Left lobe of liver (tissue), 2 donors: ENCODE measurements at regions not wholly inside any gene's neighbourhood (a gene's known extent, or its start where the extent isn't known, plus 50 kb on each side); places are given as distances from the start of the nearest gene placed in this dataset.
A peak's percentile ranks its signal among the peaks of the same experiment; 100 is the strongest.

ENCODE experiments used
- ATAC-seq: fragments of 200-7000 bp; cut with Tn5 transposase; one replicate; pipeline ENCODE4 v1.9.1; 2020; ENCODE audit warnings: mild to moderate bottlenecking, moderate library complexity
- DNase-seq: peaks from one replicate; pipeline ENCODE4 v3.0.0-alpha.2; 2020; ENCODE audit warnings: low spot score
- donor health status: DM: no; HTN: no; CAD: no; lungs with moderate emphysema.
- donor health status: DM: no; HTN: yes; CAD: no.

- DNase-seq (no peak), ATAC-seq (no peak)
These were observed 130.4 kb downstream of the MBL2 start for GRCh38 chr10:52642208-52642607.

GRCh38 chr10:52644373-52645186, 128.0 kb downstream of the MBL2 start:
- ATAC-seq, result peak; percentile 95
- peak; percentile 50 for DNase-seq

GRCh38 chr10:52645187-52645758, 127.3 kb downstream of the MBL2 start:
- ATAC-seq (no peak), DNase-seq (no peak)

- DNase-seq (no peak), ATAC-seq (no peak)
These were observed 123.1 kb downstream of the MBL2 start for GRCh38 chr10:52649511-52649910.

- no peak for DNase-seq
- ATAC-seq, result no peak
These were observed 121.7 kb downstream of the MBL2 start for GRCh38 chr10:52650873-52651272.

- ATAC-seq, result no peak
- DNase-seq, result no peak
These were observed 121.3 kb downstream of the MBL2 start for GRCh38 chr10:52651293-52651692.

GRCh38 chr10:52652431-52653262, 119.9 kb downstream of the MBL2 start:
- DNase-seq (no peak), ATAC-seq (no peak)

- peak; percentile 98 for ATAC-seq
- peak; percentile 46 for DNase-seq
These were observed 119.2 kb downstream of the MBL2 start for GRCh38 chr10:52653263-52653909.

GRCh38 chr10:52654201-52654600, 118.4 kb downstream of the MBL2 start:
- ATAC-seq (no peak), DNase-seq (no peak)

GRCh38 chr10:52658112-52658511, 114.5 kb downstream of the MBL2 start:
- ATAC-seq, result no peak
- no peak for DNase-seq

GRCh38 chr10:52659085-52659484, 113.5 kb downstream of the MBL2 start:
- no peak for ATAC-seq
- DNase-seq, result no peak

GRCh38 chr10:52662256-52662655, 110.3 kb downstream of the MBL2 start:
- ATAC-seq, result no peak

GRCh38 chr10:52663161-52663560, 109.4 kb downstream of the MBL2 start:
- no peak for ATAC-seq
- no peak for DNase-seq

More at GRCh38 chr10:52662256-52662655, 110.3 kb downstream of the MBL2 start:
- no peak for DNase-seq

GRCh38 chr10:52664629-52665028, 108.0 kb downstream of the MBL2 start:
- no peak for DNase-seq

GRCh38 chr10:52665821-52666220, 106.8 kb downstream of the MBL2 start:
- ATAC-seq (no peak), DNase-seq (no peak)

More at GRCh38 chr10:52664629-52665028, 108.0 kb downstream of the MBL2 start:
- ATAC-seq, result no peak

GRCh38 chr10:52666931-52667330, 105.7 kb downstream of the MBL2 start:
- no peak for DNase-seq
- ATAC-seq, result no peak

- no peak for DNase-seq
- no peak for ATAC-seq
These were observed 104.6 kb downstream of the MBL2 start for GRCh38 chr10:52668024-52668423.

- ATAC-seq (no peak), DNase-seq (no peak)
These were observed 99.7 kb downstream of the MBL2 start for GRCh38 chr10:52672880-52673279.

- ATAC-seq (no peak), DNase-seq (no peak)
These were observed 99.1 kb downstream of the MBL2 start for GRCh38 chr10:52673468-52673867.

- DNase-seq (no peak), ATAC-seq (no peak)
These were observed 98.1 kb downstream of the MBL2 start for GRCh38 chr10:52674474-52674873.

- ATAC-seq (no peak), DNase-seq (no peak)
These were observed 95.5 kb downstream of the MBL2 start for GRCh38 chr10:52677086-52677485.
